Neutrophil (primary cell): ENCODE measurements at regions not wholly inside any gene's neighbourhood (a gene's known extent, or its start where the extent isn't known, plus 50 kb on each side); places are given as distances from the start of the nearest gene placed in this dataset.

Source experiments
- H3K27ac ChIP-seq: fragments of 200-600 bp; sonication (generic); 2 replicates; pipeline ENCODE4 v1.5.1; 2016; ENCODE audit warnings: mild to moderate bottlenecking, moderate library complexity
- H3K27me3 ChIP-seq: fragments of 200-600 bp; sonication (generic); 2 replicates; pipeline ENCODE4 v1.6.0; 2016; ENCODE audit warnings: mild to moderate bottlenecking
- H3K36me3 ChIP-seq: fragments of 200-600 bp; sonication (generic); 2 replicates; pipeline ENCODE4 v1.5.1; 2017
- H3K4me1 ChIP-seq, 2 experiments: fragments of 200-600 bp in 1 of 2; sonication (generic) in 1 of 2; 1 replicate in 1 of 2; 2 replicates in 1 of 2; pipeline versions ENCODE4 v1.5.1 to v1.6.1; 2013 to 2016; ENCODE audit warnings: low read depth in 1 of 2, low read length in 1 of 2, mild to moderate bottlenecking in 1 of 2, moderate library complexity in 1 of 2; ENCODE audit not compliant: control insufficient read depth in 1 of 2, insufficient read depth in 1 of 2
- H3K4me3 ChIP-seq, 2 experiments: fragments of 200-600 bp in 1 of 2; sonication (generic) in 1 of 2; 1 replicate in 1 of 2; 2 replicates in 1 of 2; pipeline ENCODE4 v1.5.1; 2013 to 2016; ENCODE audit warnings: low read depth in 1 of 2, low read length in 1 of 2, mild to moderate bottlenecking in 1 of 2, moderate library complexity in 1 of 2
- H3K9me3 ChIP-seq: fragments of 200-600 bp; sonication (generic); 2 replicates; pipeline ENCODE4 v1.5.1; 2016
- TF ChIP-seq, protein P1 (sequence below): fragments of 200-600 bp; sonication (generic); IDR thresholded peaks from 2 replicates; pipeline ENCODE4 v1.5.1; 2016; ENCODE audit warnings: antibody characterized with exemption

DNA sequence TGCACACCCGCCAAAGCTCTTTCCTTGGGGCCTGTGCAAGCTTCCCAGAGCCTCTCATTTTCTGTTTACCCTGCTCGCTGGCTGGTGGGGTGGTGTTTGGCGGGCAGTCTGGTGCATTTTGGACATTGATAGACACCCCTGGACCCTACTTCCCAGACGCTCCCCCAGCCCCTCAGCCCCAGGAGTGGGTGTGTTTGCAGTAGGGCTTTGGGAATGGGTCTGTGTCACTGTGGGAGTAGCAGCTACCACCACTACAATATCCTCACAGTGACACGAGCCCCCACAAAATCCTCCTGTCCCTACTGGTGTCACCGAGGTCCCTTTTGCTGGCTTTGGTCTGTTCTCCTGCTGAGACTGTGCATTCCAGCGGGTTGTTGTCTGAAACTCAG lies 371.3 kb downstream of the TMEM121 start:
- no peaks in the 10 kb centered on the region for H3K4me1 ChIP-seq
- no peaks in the 10 kb centered on the region for H3K36me3 ChIP-seq
- H3K27me3 ChIP-seq = peaks cover 89% of the 10 kb centered on the region
- H3K4me3 ChIP-seq = no peak overlapping the region
- TF ChIP-seq, protein P1, sequence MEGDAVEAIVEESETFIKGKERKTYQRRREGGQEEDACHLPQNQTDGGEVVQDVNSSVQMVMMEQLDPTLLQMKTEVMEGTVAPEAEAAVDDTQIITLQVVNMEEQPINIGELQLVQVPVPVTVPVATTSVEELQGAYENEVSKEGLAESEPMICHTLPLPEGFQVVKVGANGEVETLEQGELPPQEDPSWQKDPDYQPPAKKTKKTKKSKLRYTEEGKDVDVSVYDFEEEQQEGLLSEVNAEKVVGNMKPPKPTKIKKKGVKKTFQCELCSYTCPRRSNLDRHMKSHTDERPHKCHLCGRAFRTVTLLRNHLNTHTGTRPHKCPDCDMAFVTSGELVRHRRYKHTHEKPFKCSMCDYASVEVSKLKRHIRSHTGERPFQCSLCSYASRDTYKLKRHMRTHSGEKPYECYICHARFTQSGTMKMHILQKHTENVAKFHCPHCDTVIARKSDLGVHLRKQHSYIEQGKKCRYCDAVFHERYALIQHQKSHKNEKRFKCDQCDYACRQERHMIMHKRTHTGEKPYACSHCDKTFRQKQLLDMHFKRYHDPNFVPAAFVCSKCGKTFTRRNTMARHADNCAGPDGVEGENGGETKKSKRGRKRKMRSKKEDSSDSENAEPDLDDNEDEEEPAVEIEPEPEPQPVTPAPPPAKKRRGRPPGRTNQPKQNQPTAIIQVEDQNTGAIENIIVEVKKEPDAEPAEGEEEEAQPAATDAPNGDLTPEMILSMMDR = no peak
- H3K27ac ChIP-seq = no peak overlapping the region
- no peaks in the 10 kb centered on the region for H3K9me3 ChIP-seq

DNA sequence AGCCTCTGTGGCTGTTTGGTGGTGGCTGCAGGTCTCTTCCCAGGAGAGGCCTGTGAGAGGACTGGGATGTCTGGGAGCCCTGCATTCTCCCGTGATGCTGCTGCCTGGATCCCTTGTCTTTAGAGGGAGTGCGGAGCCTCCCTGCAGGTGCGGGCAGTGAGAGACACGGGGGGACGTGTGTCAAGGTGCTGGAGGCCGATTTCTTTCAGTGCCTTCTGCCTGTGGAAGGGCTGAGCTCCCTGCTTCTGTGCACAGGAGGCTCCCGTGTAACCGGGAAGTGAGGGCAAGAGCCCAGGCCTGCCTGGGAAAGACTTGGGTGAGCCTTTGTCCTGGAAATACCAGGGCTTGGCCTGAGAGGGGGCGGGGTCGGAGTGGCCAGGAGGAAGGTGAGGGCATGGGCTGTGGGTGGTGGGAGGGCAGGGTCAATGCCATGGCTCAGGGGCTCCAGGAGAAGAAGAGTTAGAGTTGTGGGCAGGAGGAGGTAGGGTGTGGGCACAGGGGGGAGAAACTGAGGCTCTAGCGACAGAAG lies 372.2 kb downstream of the TMEM121 start:
- TF ChIP-seq, protein P1 = no peak
- H3K27me3 ChIP-seq = peaks cover 83% of the 10 kb centered on the region
- H3K9me3 ChIP-seq = no peaks in the 10 kb centered on the region
- no peak overlapping the region for H3K27ac ChIP-seq
- no peak overlapping the region for H3K4me3 ChIP-seq
- H3K4me1 ChIP-seq = no peaks in the 10 kb centered on the region
- H3K36me3 ChIP-seq = no peaks in the 10 kb centered on the region

DNA sequence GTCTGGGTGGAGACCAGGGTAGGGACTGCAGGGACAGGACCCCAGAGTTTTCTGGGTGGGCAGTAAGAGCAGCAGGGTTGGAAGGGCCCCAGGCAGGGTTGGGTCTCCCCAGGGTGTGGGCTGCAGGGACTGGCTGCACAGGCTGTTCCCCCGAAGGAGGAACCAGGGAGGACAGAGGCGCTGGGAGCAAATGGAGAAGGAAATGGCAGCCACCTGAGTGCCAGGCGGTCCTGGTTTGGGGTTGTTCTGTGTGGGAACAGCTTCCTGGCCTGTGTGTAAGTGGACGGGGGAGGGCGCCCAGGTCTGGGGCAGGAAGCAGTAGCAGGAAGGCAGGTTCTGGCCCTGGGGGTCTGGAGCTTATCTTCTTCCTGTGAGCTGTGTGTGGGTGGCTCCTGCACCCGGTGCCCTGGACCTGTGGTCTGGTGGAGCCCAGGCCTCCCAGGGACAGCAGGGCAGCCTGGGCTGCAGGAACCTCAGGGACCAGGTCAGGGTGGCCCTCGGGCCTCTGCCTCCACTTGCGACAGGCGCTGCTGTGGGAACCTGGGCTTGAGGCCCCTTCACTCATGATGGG lies 372.8 kb downstream of the TMEM121 start:
- Histone ChIP-seq H3K4me1 (no peaks in the 10 kb centered on the region), H3K36me3 (no peaks in the 10 kb centered on the region), H3K27ac (no peak overlapping the region), H3K4me3 (no peak overlapping the region), H3K27me3 (peaks cover 81% of the 10 kb centered on the region), H3K9me3 (no peaks in the 10 kb centered on the region)
- TF ChIP-seq, protein P1 = no peak

DNA sequence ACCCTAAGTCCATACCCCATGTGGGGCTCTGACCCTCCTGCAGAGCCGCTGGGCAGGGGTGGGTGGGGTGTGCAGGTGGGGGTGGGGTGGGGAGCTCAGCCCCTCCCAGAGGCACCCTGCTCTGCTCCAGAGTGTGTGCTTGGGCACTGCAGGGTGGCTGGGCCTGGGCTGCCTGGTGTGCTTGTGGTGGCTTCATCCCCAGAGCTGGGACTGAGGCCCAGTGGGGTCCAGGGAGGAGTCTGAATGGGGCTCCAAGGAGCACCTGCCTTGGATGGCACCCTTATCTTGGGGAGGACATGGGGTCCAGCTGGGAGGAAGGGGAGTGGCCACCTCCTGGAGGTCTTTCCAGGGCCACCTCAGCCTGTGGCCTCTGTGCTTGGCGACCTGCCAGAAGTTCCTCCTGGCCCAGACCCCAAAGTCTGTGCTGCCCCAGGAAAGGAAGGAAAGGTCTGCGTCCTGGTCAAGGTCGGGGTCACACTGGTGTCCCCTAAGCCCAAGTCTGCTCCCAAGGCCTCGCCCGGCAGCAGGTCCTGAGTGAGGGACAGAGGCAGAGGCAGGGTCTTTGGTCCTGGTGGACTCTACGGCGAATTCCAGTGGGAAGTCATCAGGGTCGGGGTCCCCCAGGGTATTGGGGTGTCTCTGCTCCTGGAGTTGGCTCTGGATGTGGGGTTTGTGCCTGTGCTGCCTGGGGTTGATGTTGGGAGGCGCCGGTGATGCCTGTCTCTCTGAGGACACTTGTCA lies 373.4 kb downstream of the TMEM121 start:
- Histone ChIP-seq H3K27ac (no peak overlapping the region), H3K4me3 (no peak overlapping the region), H3K4me1 (no peaks in the 10 kb centered on the region), H3K9me3 (no peaks in the 10 kb centered on the region), H3K27me3 (peaks cover 77% of the 10 kb centered on the region), H3K36me3 (no peaks in the 10 kb centered on the region)
- TF ChIP-seq, protein P1 = no peak

DNA sequence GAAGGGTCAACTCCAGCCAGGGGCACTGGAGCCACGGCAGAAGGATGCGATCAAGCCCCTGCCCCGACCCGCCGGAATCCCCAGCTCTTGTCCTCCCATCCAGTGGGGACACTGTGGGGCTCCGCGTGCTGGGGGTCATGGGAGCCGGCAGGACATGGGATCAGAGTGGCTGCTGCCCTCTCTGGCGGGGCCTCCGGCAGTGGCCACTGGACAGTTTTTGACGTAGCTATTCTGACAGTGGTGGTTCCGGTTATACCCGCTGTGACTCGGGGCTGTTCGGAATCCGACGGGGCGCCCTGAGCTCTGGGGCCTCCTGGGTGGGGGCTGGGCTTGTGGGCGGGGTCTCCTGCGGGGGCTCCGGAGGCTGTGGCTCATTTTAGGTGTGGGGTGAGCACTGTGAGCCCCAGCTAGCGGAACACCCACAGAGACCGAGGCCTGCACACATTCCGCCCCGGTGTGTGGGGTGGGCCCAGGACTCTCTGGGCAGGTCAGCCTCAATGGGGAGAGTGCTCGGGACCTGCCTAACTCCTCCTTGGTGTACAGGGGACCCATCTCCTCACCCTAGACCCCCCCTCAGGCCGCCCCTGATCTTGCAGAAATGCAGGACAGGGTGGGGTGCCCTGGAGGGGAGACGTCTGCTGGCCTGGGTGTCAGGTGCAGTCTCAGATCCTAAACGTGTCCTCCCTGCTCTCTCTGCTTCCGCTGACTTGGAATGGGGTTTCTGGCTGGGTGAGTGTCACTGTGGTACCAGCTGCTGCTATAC lies 374.2 kb downstream of the TMEM121 start:
- TF ChIP-seq, protein P1 = no peak
- Histone ChIP-seq H3K27me3 (peaks cover 70% of the 10 kb centered on the region), H3K9me3 (no peaks in the 10 kb centered on the region), H3K36me3 (no peaks in the 10 kb centered on the region), H3K4me3 (no peak overlapping the region), H3K4me1 (no peaks in the 10 kb centered on the region), H3K27ac (no peak overlapping the region)
